Pancreas (tissue), 10 donors: ENCODE measurements at regions not wholly inside any gene's neighbourhood (a gene's known extent, or its start where the extent isn't known, plus 50 kb on each side); places are given as distances from the start of the nearest gene placed in this dataset.

Experiments used
- ATAC-seq, 4 donors: fragments of 200-7000 bp; cut with Tn5 transposase; one replicate each; pipeline versions ENCODE4 v1.8.0 to v1.9.1; 2020; ENCODE audit warnings: mild to moderate bottlenecking in 4 of 4, moderate library complexity in 4 of 4
- DNase-seq, 6 donors: peaks; one replicate each; pipeline ENCODE4 v3.0.0-alpha.2; 2020
- FAIRE-seq: peaks from 2 replicates; lab custom pipeline; 2012; peaks lifted over from hg19 to GRCh38; lab: Jason Lieb, UNC
- H3K27ac ChIP-seq, 4 donors: fragments of 200-600 bp; sonication (generic); 1 replicate in 3 of 4; 2 replicates in 1 of 4; pipeline versions ENCODE4 v1.5.0 to v1.8.0; 2020
- H3K27me3 ChIP-seq, 4 donors: fragments of 200-600 bp; one replicate each; pipeline ENCODE4 v1.8.0; 2021
- H3K36me3 ChIP-seq, 3 donors: fragments of 200-600 bp; sonication (generic) in 1 of 3; one replicate each; pipeline versions ENCODE4 v1.5.0 to v1.8.0; 2020 to 2021
- H3K4me1 ChIP-seq, 3 donors: fragments of 200-600 bp; one replicate each; pipeline ENCODE4 v1.8.0; 2021
- H3K4me3 ChIP-seq, 4 donors: fragments of 200-600 bp; sonication (generic) in 2 of 4; one replicate each; pipeline versions ENCODE4 v1.5.0 to v1.8.0; 2020 to 2021
- H3K9me3 ChIP-seq, 4 donors: fragments of 200-600 bp; one replicate each; pipeline ENCODE4 v1.8.0; 2021
- WGBS, 2 donors: extraction: QIAGEN DNeasy Blood & Tissue Kit; methylation state at CpG; one replicate each; pipeline ENCODE4 v1.1.7; 2013; 5-methylcytosine and 5-hydroxymethylcytosine counted together
- intact Hi-C, 3 donors: fragments of 100-400 bp; cut with DNase I; formaldehyde crosslinking; loops; one replicate each; pipeline versions ENCODE4 v1.11.1 to v1.14.2; 2022
- TF ChIP-seq, protein P1 (sequence below), 4 donors: fragments of 200-600 bp; sonication (generic) in 3 of 4; IDR thresholded peaks; one replicate each; pipeline versions ENCODE4 v1.5.0 to v1.8.0; 2021; ENCODE audit warnings: antibody characterized with exemption in 4 of 4
- donor health status: healthy with polysubstance abuse.
- donor health status: DM: no; HTN: no; CAD: no; lungs with moderate emphysema.
- donor health status: DM: no; HTN: no; CAD: no.
- donor health status: control.
- donor health status: control.
- donor health status: Bipolar disorder and iron deficiency.
- donor health status: DM: yes; HTN: yes; CAD: no.
- donor health status: DM: no; HTN: no; CAD: no.
- donor health status: DM: no; HTN: no; CAD: no.
- donor health status: DM: yes; HTN: yes; CAD: no.

DNA sequence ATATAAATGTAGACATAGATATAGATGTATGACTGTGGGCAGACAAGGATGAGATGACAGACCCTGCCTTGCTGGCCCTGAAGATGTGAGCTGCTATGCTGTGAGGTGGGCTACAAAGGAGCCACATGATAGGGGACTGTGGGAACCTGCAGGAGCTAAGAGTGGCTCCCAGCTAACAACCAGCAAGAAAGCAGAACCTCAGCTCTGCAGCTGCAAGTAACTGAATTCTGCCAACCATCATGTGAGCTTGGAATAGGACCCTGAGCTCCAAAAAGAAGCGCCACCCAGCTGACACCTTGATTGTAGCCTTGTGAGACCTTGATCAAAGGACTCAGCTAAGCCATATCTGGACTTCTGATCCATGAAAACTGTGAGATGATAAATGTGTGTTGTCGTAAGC lies 123.3 kb upstream of the GRM7 start:
- no peaks in the 10 kb centered on the region for H3K27me3 ChIP-seq
- no peaks in the 10 kb centered on the region for H3K4me1 ChIP-seq
- 65 to 70% methylated on average over 2 of the region's 2 CpGs for WGBS, 2 donors
- ATAC-seq (no peak), DNase-seq (no peak), FAIRE-seq (no peak)
- H3K4me3 ChIP-seq: no peak overlapping the region
- no peaks in the 10 kb centered on the region for H3K9me3 ChIP-seq
- no peaks in the 10 kb centered on the region for H3K36me3 ChIP-seq
- H3K27ac ChIP-seq: no peak overlapping the region
- intact Hi-C loops: no loop called here
- TF ChIP-seq, protein P1, sequence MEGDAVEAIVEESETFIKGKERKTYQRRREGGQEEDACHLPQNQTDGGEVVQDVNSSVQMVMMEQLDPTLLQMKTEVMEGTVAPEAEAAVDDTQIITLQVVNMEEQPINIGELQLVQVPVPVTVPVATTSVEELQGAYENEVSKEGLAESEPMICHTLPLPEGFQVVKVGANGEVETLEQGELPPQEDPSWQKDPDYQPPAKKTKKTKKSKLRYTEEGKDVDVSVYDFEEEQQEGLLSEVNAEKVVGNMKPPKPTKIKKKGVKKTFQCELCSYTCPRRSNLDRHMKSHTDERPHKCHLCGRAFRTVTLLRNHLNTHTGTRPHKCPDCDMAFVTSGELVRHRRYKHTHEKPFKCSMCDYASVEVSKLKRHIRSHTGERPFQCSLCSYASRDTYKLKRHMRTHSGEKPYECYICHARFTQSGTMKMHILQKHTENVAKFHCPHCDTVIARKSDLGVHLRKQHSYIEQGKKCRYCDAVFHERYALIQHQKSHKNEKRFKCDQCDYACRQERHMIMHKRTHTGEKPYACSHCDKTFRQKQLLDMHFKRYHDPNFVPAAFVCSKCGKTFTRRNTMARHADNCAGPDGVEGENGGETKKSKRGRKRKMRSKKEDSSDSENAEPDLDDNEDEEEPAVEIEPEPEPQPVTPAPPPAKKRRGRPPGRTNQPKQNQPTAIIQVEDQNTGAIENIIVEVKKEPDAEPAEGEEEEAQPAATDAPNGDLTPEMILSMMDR (IDR thresholded peaks at IDR 0.05): no peak

- 52 to 54% methylated on average over 3 of the region's 3 CpGs for WGBS, 2 donors
- FAIRE-seq (no peak), ATAC-seq (no peak), DNase-seq (no peak)
- Histone ChIP-seq H3K36me3 (no peaks in the 10 kb centered on the region), H3K9me3 (no peaks in the 10 kb centered on the region), H3K27me3 (no peaks in the 10 kb centered on the region), H3K4me3 (no peak overlapping the region), H3K4me1 (no peaks in the 10 kb centered on the region), H3K27ac (no peak overlapping the region)
- intact Hi-C loops: no loop called here
- TF ChIP-seq, protein P1 (IDR thresholded peaks at IDR 0.05): no peak
Observed at GRCh38 chr3:6739288-6739687, 121.6 kb upstream of the GRM7 start.

GRCh38 chr3:6743067-6743720 lies 117.7 kb upstream of the GRM7 start:
- Histone ChIP-seq H3K4me3 (no peak overlapping the region), H3K36me3 (no peaks in the 10 kb centered on the region), H3K27ac (no peak overlapping the region), H3K27me3 (no peaks in the 10 kb centered on the region), H3K4me1 (no peaks in the 10 kb centered on the region), H3K9me3 (no peaks in the 10 kb centered on the region)
- WGBS, 2 donors: 72 to 81% methylated on average over 7 of the region's 7 CpGs
- no peak for ATAC-seq
- TF ChIP-seq, protein P1 (IDR thresholded peaks at IDR 0.05): no peak
- FAIRE-seq: no peak
- intact Hi-C loops: no loop called here
- no peak for DNase-seq

GRCh38 chr3:6746443-6746842 lies 114.5 kb upstream of the GRM7 start:
- no peaks in the 10 kb centered on the region for H3K36me3 ChIP-seq
- TF ChIP-seq, protein P1 (IDR thresholded peaks at IDR 0.05): no peak
- no peak overlapping the region for H3K27ac ChIP-seq
- H3K4me1 ChIP-seq: no peaks in the 10 kb centered on the region
- intact Hi-C loops: no loop called here
- no peaks in the 10 kb centered on the region for H3K9me3 ChIP-seq
- FAIRE-seq (no peak), DNase-seq (no peak), ATAC-seq (no peak)
- no peak overlapping the region for H3K4me3 ChIP-seq
- H3K27me3 ChIP-seq: no peaks in the 10 kb centered on the region
- WGBS, 2 donors: 86 to 93% methylated on average over 9 of the region's 9 CpGs

DNA sequence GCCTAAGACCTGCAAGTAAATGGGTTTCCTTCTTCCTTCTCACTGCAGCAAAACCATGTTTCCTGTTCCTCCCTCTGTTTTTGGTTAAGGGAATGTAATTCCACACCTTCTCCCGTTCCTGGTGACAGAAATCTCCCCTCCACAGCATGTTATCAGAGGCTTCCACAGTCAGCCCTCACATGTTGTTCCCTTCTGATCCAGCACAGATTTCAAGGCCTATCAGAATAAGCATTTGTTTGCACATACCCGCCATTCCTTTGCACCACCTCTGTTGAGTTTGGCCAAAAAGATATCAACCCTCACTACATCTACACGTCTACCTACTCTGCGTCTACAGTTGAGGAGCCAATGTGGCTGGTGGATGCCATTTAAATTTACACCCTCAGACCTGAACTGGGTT lies 113.9 kb upstream of the GRM7 start:
- H3K4me1 ChIP-seq: no peaks in the 10 kb centered on the region
- DNase-seq: no peak
- intact Hi-C loops: no loop called here
- H3K27ac ChIP-seq: no peak overlapping the region
- no peak for ATAC-seq
- H3K9me3 ChIP-seq: no peaks in the 10 kb centered on the region
- WGBS, 2 donors: 75 to 77% methylated on average over 4 of the region's 4 CpGs
- no peaks in the 10 kb centered on the region for H3K27me3 ChIP-seq
- TF ChIP-seq, protein P1 (IDR thresholded peaks at IDR 0.05): no peak
- H3K36me3 ChIP-seq: no peaks in the 10 kb centered on the region
- H3K4me3 ChIP-seq: no peak overlapping the region
- no peak for FAIRE-seq
